Stimulated activated CD4-positive, alpha-beta T cell treated with anti-CD3 and anti-CD28 coated beads, TNF-alpha, amount 100 ng/mL, for 1 hour (primary cell): ENCODE measurements at regions not wholly inside any gene's neighbourhood (a gene's known extent, or its start where the extent isn't known, plus 50 kb on each side); places are given as distances from the start of the nearest gene placed in this dataset.
"Not testable (repeated sequence)": the region's sequence is repeated elsewhere in the genome, so short reads cannot be mapped to it uniquely, and the experiment has no call there.

Experiments
- DNase-seq, 3 donors: peaks; one replicate each; pipeline ENCODE4 v3.0.0-alpha.2; 2020; ENCODE audit warnings: low read depth in 3 of 3, low spot score in 1 of 3

GRCh38 chr20:57094991-57095390 is 171.4 kb downstream of the BMP7 start:
- DNase-seq = no peak

- DNase-seq = no peak
Measured at GRCh38 chr20:57095426-57095825, 171.0 kb downstream of the BMP7 start.

GRCh38 chr20:57097245-57097915 is 169.1 kb downstream of the BMP7 start:
- DNase-seq = no peak

- DNase-seq = no peak
Measured at GRCh38 chr20:57102160-57102559, 164.3 kb downstream of the BMP7 start.

GRCh38 chr20:57102566-57102965 is 163.9 kb downstream of the BMP7 start:
- no peak for DNase-seq

GRCh38 chr20:57103146-57103800 is 163.2 kb downstream of the BMP7 start:
- DNase-seq = no peak

GRCh38 chr20:57104113-57104512 is 162.3 kb downstream of the BMP7 start:
- DNase-seq = no peak

- no peak for DNase-seq
Measured at GRCh38 chr20:57104651-57105204, 161.7 kb downstream of the BMP7 start.

GRCh38 chr20:57106030-57106682 is 160.3 kb downstream of the BMP7 start:
- DNase-seq = no peak

- DNase-seq = no peak
Measured at GRCh38 chr20:57106692-57107091, 159.7 kb downstream of the BMP7 start.

GRCh38 chr20:57107208-57107607 is 159.2 kb downstream of the BMP7 start:
- no peak for DNase-seq

- no peak for DNase-seq
Measured at GRCh38 chr20:57108218-57108617, 158.2 kb downstream of the BMP7 start.

GRCh38 chr20:57108742-57109570 is 157.5 kb downstream of the BMP7 start:
- DNase-seq = no peak

GRCh38 chr20:57109571-57109953 is 156.9 kb downstream of the BMP7 start:
- DNase-seq = no peak

- DNase-seq = not testable (repeated sequence)
Measured at GRCh38 chr20:57110121-57111027, 156.1 kb downstream of the BMP7 start.

GRCh38 chr20:57111028-57111373 is 155.4 kb downstream of the BMP7 start:
- no peak for DNase-seq

GRCh38 chr20:57112448-57112847 is 154.0 kb downstream of the BMP7 start:
- no peak for DNase-seq

- no peak for DNase-seq
Measured at GRCh38 chr20:57114290-57115005, 152.0 kb downstream of the BMP7 start.

GRCh38 chr20:57117296-57117695 is 149.1 kb downstream of the BMP7 start:
- DNase-seq = no peak
